GM12878 (cell line): ENCODE measurements at regions not wholly inside any gene's neighbourhood (a gene's known extent, or its start where the extent isn't known, plus 50 kb on each side); places are given as distances from the start of the nearest gene placed in this dataset.

Experiments
- ATAC-seq: fragments of 200-7000 bp; cut with Tn5 transposase; 3 replicates; pipeline ENCODE4 v1.9.1; 2020; ENCODE audit warnings: mild to moderate bottlenecking, moderate library complexity
- BruUV-seq: library from RNA; stranded (reverse); fragments of 400-500 nt; replicated peaks from 2 replicates; lab custom pipeline; 2021; lab: Mats Ljungman, UMichigan
- CTCF ChIA-PET: fragments of 300-600 bp; sonication (Branson Sonifier 250); formaldehyde crosslinking; extraction: SDS; loops from one replicate; lab custom pipeline; 2021; ENCODE audit warnings: inconsistent platforms; lab: Yijun Ruan, JAX
- POLR2A ChIA-PET: fragments of 350-600 bp; formaldehyde crosslinking; extraction: SDS; loops from one replicate; lab custom pipeline; 2021; ENCODE audit warnings: inconsistent platforms; lab: Charles Lee
- RAD21 ChIA-PET: fragments of 300-600 bp; sonication (Branson Sonifier 250); formaldehyde crosslinking; loops from one replicate; lab custom pipeline; 2023; ENCODE audit warnings: antibody characterized with exemption; ENCODE audit not compliant: unreplicated experiment; lab: Charles Lee
- SMC1A ChIA-PET: fragments of 300-600 bp; sonication (Branson Sonifier 250); formaldehyde crosslinking; loops from one replicate; lab custom pipeline; 2023; ENCODE audit not compliant: unreplicated experiment, uncharacterized antibody; lab: Charles Lee
- DNase-seq: peaks from one replicate; pipeline ENCODE4 v3.0.0-alpha.2; 2011; ENCODE audit warnings: low read depth, low spot score
- FAIRE-seq: peaks from 3 replicates; lab custom pipeline; 2011; peaks lifted over from hg19 to GRCh38; lab: Jason Lieb, UNC
- H2AFZ ChIP-seq: 2 replicates; pipeline ENCODE4 v1.6.0; 2011; ENCODE audit warnings: low read depth, low read length, control low read depth; ENCODE audit not compliant: control insufficient read depth
- H3K27ac ChIP-seq: 2 replicates; pipeline ENCODE4 v1.5.1; 2011; ENCODE audit warnings: control low read depth; ENCODE audit not compliant: control insufficient read depth, insufficient read depth
- H3K27me3 ChIP-seq, 2 experiments: replicated peaks in 1 of 2; 2 replicates each; pipeline versions ENCODE4 v1.6.0 to v1.6.1; 2011; ENCODE audit warnings: low read length in 1 of 2; ENCODE audit not compliant: control insufficient read depth in 2 of 2, insufficient read depth in 2 of 2
- H3K36me3 ChIP-seq, 2 experiments: 2 replicates each; pipeline ENCODE4 v1.5.1; 2011; ENCODE audit warnings: low read length in 1 of 2; ENCODE audit not compliant: control insufficient read depth in 2 of 2, insufficient read depth in 2 of 2
- H3K4me1 ChIP-seq: 2 replicates; pipeline ENCODE4 v1.6.1; 2011; ENCODE audit warnings: mild to moderate bottlenecking, low read length, moderate library complexity, mixed read lengths; ENCODE audit not compliant: control insufficient read depth, insufficient read depth
- H3K4me2 ChIP-seq: 2 replicates; pipeline ENCODE4 v1.6.0; 2011; ENCODE audit warnings: control low read depth; ENCODE audit not compliant: control insufficient read depth, insufficient read depth
- H3K4me3 ChIP-seq: fragments of 200-600 bp; sonication (generic); 2 replicates; pipeline ENCODE4 v1.5.1; 2016
- H3K79me2 ChIP-seq: 2 replicates; pipeline ENCODE4 v1.6.0; 2011; ENCODE audit warnings: low read length; ENCODE audit not compliant: control insufficient read depth, insufficient read depth
- H3K9ac ChIP-seq: 2 replicates; pipeline ENCODE4 v1.8.0; 2011; ENCODE audit warnings: low read length, control low read depth, mixed read lengths; ENCODE audit not compliant: control insufficient read depth, insufficient read depth
- H3K9me3 ChIP-seq: replicated peaks from 3 replicates; pipeline ENCODE4 v1.5.1; 2011; ENCODE audit warnings: mild to moderate bottlenecking, low read length; ENCODE audit not compliant: control insufficient read depth, insufficient read depth
- H4K20me1 ChIP-seq: 2 replicates; pipeline ENCODE4 v1.6.0; 2011; ENCODE audit not compliant: control insufficient read depth, insufficient read depth
- CTCF ChIP-seq, 3 experiments: IDR thresholded peaks in 2 of 3; conservative IDR thresholded peaks in 1 of 3; 2 replicates each; pipeline ENCODE4 v1.5.1; 2011; ENCODE audit warnings: low read depth in 3 of 3, low read length in 3 of 3, mild to moderate bottlenecking in 3 of 3, control low read depth in 2 of 3, moderate library complexity in 2 of 3, inconsistent platforms in 1 of 3, mixed read lengths in 1 of 3; ENCODE audit not compliant: control insufficient read depth in 2 of 3, insufficient read depth in 1 of 3; ENCODE audit errors: extremely low read depth in 1 of 3
- NFXL1 ChIP-seq: fragments of 450-650 bp; IDR thresholded peaks from 2 replicates; pipeline ENCODE4 v1.6.1; 2017; ENCODE audit warnings: antibody characterized with exemption, mild to moderate bottlenecking, borderline replicate concordance
- NFYB ChIP-seq: IDR thresholded peaks from 2 replicates; pipeline ENCODE4 v1.6.1; 2011; ENCODE audit warnings: low read depth, mild to moderate bottlenecking, low read length, improper control_type of control experiment, moderate library complexity; ENCODE audit not compliant: insufficient read depth
- NR2F1 ChIP-seq: fragments of 450-650 bp; conservative IDR thresholded peaks from 2 replicates; pipeline ENCODE4 v1.6.1; 2017; ENCODE audit warnings: mild to moderate bottlenecking
- PRDM15 ChIP-seq: fragments of 450-650 bp; formaldehyde crosslinking; IDR thresholded peaks from 2 replicates; pipeline ENCODE4 v1.4.0; 2020; ENCODE audit warnings: mild to moderate bottlenecking, moderate library complexity
- RAD21 ChIP-seq: IDR thresholded peaks from 2 replicates; pipeline ENCODE4 v1.6.1; 2011; ENCODE audit warnings: mild to moderate bottlenecking, low read depth, low read length, moderate library complexity; ENCODE audit not compliant: insufficient read depth
- TCF12 ChIP-seq: IDR thresholded peaks from 2 replicates; pipeline ENCODE4 v1.6.1; 2011; ENCODE audit warnings: low read depth, mild to moderate bottlenecking, low read length
- ZBTB40 ChIP-seq: fragments of 450-650 bp; IDR thresholded peaks from 2 replicates; pipeline ENCODE4 v1.6.1; 2016; ENCODE audit warnings: mild to moderate bottlenecking, moderate library complexity, borderline replicate concordance
- WGBS: methylation state at CpG from one replicate; pipeline ENCODE4 v1.1.6; 2016; ENCODE audit warnings: low lambda C conversion rate; ENCODE audit not compliant: insufficient replicate concordance, insufficient coverage; ENCODE audit errors: missing lambda C conversion rate; 5-methylcytosine and 5-hydroxymethylcytosine counted together
- in situ Hi-C: fragments of 300-500 bp; cut with MboI; formaldehyde crosslinking; loops from 9 replicates; pipeline ENCODE4 v1.14.3; 2018; ENCODE audit warnings: mixed read lengths
- intact Hi-C: fragments of 100-400 bp; cut with micrococcal nuclease; formaldehyde crosslinking; loops from one replicate; pipeline ENCODE4 v1.14.2; 2022; ENCODE audit not compliant: unreplicated experiment

GRCh38 chr10:123390332-123390731 is 236.1 kb downstream of the BUB3 start:
- H3K9me3 ChIP-seq, result peaks cover 38% of the 10 kb centered on the region
- H3K4me1 ChIP-seq, result peaks cover 55% of the 10 kb centered on the region
- ChIA-PET POLR2A (no interaction called here), RAD21 (interaction anchor here (2.4 kb wide), 1 partner anchor 12 kb away, joined by 29 read pairs; no protein-coding TSS in a partner anchor), SMC1A (interaction anchor here (1.1 to 2.6 kb wide), 2 partner anchors 9 to 11 kb away, joined by 10 to 16 read pairs; no protein-coding TSS in a partner anchor), CTCF (interaction anchor here (1.2 to 1.6 kb wide), 3 partner anchors 10 to 232 kb away, joined by 3 to 4 read pairs (median 3); no protein-coding TSS in a partner anchor)
- WGBS, result 72% methylated on average over 4 of the region's 4 CpGs
- DNase-seq (no peak), ATAC-seq (no peak), FAIRE-seq (no peak)
- no TSS peak for BruUV-seq
- peak overlapping the region; percentile 86 for H3K9ac ChIP-seq
- peak overlapping the region; percentile 78 for H3K4me2 ChIP-seq
- peaks cover 5% of the 10 kb centered on the region for H3K79me2 ChIP-seq
- in situ Hi-C loops, result loop anchor here (5.0 to 10.0 kb wide), 5 partner anchors 162 to 1334 kb away; partner anchors contain the start of gene BUB3
- TF ChIP-seq NFXL1 (no peak), NFYB (no peak), ZBTB40 (no peak), TCF12 (no peak), CTCF (IDR thresholded peaks at IDR 0.05 in 2 of 3, conservative IDR thresholded peaks at IDR 0.05 in 1 of 3; ENCODE audit: control insufficient read depth in 2 of 3, extremely low read depth in 1 of 3, insufficient read depth in 1 of 3, low read depth in 3 of 3, low read length in 3 of 3) (peak in 2 of 3 experiments; percentile 31 to 45; a peak in 2 of 6 replicates), NR2F1 (0 out of 2 replicates have a peak, but pooled peaks have one; percentile 14), RAD21 (0 out of 2 replicates have a peak, but pooled peaks have one; percentile 22), PRDM15 (CRISPR knock-in tag) (no peak)
- H3K27me3 ChIP-seq, result no peaks in the 10 kb centered on the region
- H2AFZ ChIP-seq, result no peak overlapping the region
- peak overlapping the region; percentile 99 for H3K27ac ChIP-seq
- H3K4me3 ChIP-seq, result peak overlapping the region; percentile 48; the same call in 1 of the 2 replicates
- H4K20me1 ChIP-seq, result no peaks in the 10 kb centered on the region
- intact Hi-C loops, result loop anchor here (5.0 kb wide), 4 partner anchors 97 to 258 kb away; partner anchors contain the start of gene BUB3
- H3K36me3 ChIP-seq, result no peaks in the 10 kb centered on the region
